ENCODE measurements at regions not wholly inside any gene's neighbourhood (a gene's known extent, or its start where the extent isn't known, plus 50 kb on each side); places are given as distances from the start of the nearest gene placed in this dataset.
A peak's percentile ranks its signal among the peaks of the same experiment; 100 is the strongest.

DNA sequence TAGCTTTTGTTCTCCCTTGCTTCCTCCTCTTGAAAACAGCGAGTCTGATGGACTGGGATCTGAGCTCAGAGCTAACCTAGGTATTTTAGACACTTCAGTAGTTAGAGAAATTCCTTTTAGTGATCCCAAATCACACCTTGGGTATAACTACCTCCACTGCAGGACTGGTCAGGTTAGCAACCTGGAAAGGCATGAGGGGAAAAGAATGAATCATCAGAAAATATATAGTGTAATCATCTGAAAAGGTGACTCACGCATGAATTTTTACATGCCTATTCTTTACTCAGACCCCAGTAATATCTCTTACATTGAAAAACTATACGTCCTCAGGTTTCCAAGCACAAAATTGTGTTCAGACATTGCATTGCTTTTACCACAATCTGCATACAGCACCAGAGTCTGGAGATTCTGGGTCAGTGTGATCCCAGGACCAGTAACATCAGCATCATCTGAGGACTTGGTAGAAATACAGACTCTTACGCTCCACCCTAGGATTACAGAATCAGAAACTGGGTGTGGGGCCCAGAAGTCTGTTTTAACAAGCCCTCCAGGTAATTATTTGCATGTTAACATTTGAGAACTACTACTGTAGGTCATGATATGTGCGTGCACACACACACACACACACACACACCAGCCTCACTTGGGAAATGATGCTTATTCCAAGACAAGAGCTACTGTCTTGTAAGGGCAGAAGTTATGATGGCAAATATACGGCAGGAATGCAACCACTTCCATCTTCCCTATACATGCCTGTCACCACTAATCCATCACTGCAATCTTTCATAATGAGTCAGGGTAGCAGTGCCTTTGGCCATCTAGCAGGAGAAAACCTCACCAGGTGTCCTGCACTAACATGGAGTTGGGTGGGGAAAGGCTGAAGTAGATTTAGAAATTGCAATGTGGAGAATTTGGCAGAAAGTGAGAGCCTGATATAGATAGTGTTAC, 271.6 kb upstream of the MAP3K1 start:
- ATAC-seq, result no peak

DNA sequence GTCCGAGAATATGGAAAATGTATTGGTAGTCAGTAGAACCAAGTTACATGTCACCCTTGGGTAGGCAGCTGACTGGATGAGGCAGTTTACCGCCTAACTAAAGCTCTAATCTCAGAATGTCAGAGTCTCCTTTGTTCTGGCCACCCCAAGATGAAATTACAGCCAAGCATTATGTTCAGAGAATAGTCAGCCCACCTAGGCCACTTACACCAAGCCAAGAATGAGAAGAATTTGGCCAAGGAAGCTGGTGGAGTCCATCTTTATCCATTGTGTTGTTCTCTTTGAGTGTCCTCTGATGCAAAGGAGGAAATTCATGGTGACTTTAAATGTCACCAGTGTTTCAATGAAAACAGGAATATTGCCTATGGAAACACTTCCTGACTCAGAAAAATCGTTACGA, 275.1 kb upstream of the MAP3K1 start:
- no peak for ATAC-seq

DNA sequence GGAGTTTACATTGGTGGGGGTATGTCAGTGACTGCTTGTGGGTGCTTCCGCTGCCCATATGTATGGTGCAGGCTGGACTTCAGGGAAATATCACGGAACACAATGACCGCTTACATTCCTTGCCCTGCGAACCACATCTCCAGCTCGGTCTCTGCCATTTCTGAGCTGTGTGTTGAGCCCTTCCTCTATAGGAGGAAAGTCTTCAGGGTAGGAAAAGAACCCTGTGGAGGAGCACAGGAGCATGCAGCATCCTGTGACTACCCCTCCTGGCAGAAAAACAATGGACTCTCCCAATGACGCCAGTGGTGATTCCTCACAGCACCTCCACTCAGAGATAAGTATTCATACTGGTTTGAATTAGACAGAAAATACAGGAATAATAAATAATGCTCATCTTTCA, 276.8 kb upstream of the MAP3K1 start:
- no peak for ATAC-seq

DNA sequence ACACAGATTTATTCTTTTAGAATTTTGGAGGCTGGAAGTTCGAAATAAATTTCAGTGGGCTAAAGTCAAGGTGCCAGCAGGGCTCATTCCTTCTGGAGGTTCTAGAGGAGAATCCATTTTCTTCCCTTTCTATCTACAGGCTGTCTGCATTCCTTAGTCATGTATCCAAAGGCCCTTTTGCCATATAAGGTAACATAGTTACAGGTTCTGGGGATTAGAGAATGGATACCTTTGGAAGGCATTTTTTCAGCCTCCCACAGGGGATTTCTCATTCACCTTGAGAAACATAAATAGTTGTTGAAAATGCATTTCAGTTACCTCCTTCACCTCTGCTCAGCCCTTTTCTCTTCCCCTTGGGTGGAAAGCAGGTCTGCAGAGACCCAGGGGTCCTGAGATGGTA, 280.0 kb upstream of the MAP3K1 start:
- ATAC-seq, result no peak

DNA sequence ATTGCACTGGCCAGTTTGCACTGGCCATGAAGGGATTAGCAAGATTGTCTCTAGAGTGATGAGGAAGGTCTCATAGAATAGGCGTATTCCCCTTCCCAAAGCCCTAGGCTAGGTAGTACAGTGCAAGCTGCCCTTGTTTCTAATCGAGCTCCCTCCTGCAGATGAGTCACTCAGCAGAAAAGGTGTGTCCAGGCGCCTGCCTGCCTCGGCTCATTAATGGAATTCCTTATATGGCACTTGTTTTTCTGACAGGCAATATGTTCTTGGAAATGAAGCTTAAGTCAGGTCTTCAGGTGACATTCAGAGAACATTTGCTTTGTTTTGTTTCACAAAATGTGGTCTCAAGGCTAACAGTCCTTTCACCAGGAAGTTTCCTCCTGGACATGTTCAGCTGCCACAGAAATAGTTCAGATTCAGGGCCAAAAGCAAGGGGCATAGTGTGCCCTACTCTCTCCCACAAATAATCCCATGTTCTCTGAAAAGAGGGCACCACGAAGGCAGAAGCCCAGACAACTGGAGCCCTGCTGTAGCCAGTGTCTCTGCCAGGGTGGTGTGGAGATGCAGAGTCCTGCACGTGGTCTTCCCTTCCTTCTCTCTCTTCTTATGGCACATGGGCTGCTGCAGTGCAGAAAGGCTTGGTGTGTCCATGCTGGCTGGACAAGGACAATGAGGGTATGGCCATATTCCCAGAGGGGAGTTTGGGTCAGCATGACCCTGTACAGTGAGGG, 281.1 kb upstream of the MAP3K1 start:
- peak; percentile 53 to 64 for ATAC-seq

DNA sequence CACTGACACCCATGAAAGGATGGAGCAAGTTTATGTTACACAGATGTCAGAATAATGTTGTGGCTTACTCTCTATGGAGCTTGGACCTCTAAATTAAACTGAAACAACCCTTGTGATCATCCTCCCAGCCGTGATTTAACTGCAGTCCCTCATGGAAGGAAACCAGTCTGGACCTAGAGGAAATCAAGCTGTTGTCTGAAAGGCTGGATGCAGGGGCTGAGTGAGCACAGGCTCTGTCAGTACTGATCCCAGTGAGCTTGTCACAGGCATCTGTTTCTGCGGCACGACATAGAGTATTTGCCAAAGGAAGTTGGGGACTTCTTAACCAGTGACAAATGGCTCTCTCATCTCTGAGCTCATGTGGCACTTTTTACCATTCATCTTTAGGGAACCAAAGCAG, 282.9 kb upstream of the MAP3K1 start:
- ATAC-seq, result no peak

DNA sequence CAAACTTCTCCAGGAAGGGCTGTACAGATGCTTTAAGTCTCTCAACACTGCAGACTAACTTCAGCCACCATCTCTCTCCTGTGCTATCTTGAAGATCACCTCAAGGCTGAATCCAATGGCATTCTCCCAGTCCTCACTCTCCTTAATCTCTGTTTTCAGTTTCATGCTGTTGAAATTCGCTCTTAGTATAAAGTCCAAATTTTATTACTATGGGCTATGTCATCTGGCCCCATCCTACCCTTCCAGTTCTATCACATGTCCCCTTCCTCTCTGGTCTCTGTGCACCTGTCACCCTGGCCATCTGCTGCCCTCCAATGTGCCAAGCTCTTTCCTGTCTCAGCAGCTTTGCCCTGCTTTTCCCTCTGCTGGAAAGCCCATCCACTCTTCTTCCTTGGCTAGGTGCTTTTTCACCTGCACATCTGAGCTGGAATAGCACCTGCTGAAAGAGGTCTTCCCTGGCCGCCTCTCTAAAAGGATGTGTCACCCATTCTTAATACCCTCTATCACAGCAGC, 284.7 kb upstream of the MAP3K1 start:
- ATAC-seq, result no peak

DNA sequence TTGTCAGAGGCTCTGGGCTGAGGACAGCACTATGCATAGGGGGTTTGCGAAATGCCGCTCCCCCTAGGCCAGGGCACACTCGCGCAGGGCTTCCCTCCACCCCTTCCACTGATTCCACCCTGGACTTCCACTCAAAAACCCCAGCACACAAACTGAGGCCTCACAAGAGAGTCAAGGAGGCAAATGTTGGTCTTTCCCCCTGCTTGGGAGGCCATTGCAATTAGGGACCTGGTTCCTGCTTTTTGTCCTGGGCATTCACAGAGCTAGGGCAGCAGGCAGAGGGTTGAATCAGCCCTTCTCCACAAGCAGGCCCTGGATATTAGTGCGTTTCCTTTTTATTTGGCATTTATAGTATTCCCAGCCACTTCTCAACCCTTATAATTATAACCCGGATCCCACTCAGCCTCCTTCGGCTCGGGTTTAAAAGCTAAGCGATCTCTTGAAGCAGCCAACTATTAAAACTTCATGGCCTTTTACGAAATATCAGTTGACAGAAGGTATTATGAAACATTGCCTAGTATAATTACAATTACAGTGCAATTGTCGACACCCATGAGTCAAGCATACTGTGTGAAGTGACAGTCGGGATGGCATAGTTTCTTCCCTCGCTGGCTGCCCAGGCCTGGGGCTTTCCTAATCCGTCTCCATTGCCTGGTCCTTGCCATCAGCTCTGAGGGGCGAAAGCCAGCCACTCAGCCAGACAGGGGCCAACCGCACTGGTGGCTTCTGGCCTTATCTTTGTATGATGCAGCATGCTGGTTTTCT, 285.5 kb upstream of the MAP3K1 start:
- no peak for ATAC-seq

DNA sequence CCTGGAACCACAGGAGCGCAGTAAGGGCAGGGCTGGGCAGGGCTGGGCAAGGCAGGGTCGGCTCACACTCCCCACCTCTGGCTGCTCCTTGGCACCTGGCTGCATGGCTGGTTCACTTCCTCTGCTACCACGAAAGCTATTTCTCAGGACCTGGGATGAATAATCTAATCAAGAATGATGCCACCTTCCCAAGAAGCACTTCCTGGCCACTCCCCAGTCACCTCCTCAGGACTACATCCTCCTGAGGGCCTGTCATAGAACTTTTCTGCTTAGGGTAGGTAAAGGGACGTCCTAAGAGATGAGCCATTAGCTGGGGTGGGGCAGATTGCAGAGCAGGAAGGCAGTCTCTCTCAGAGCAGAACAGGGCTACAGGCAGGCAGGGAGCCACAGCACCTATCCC, 288.2 kb upstream of the MAP3K1 start:
- ATAC-seq, result no peak

DNA sequence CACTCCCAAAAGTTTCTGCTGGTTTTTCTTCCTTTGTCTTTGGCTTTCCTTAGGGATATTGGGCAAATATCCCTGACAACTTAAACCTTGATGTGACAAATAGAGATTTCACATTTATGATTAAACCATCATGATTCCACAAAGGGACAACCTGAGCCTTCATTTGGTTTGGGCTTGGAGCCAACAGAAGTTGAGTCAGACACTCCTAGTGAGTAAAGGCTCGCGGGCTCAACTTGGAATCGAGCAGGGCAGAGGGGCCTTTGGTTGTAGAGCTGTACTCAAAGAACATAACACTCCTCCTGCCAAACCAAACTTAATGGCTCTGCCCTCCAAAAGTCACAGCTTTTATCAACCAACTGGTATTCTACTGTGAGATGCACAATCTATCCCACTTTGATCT, 290.2 kb upstream of the MAP3K1 start:
- ATAC-seq, result no peak

DNA sequence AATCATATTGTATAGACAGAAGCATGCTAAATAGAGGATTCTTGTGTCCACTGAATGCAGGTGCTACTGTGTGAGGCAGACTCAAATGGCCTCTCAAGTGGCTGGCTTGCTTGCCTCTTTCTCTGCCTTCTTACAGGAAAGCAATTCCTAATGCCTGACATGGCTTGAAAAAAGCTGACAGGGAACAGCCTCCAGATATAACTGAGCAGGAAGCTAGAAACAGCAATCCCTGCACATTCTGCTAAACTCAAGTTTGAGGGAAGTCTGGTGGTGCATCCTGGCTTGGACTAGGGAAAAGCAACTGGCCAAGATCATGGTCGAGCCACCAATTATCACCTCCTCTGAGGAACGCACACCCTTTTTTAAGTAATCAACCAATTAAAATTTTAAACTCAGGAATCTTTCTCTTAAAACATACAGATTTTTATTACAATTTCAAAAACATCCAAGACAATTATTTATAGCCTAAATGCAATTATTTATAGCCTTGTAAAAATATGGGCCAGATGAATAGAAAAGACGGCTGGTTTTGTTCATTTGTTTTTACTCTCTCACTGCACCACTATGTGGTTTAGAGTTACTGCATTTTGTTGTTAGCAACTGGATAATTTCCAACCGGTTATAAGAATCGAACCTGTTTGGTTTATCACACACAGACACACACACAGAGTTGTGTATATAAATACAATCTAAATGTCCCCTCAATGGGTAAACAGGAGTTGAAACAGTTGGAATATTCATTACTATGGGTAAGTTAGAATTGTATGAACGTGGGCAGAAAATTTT, 290.9 kb upstream of the ANKRD55 start:
- ATAC-seq, result no peak

DNA sequence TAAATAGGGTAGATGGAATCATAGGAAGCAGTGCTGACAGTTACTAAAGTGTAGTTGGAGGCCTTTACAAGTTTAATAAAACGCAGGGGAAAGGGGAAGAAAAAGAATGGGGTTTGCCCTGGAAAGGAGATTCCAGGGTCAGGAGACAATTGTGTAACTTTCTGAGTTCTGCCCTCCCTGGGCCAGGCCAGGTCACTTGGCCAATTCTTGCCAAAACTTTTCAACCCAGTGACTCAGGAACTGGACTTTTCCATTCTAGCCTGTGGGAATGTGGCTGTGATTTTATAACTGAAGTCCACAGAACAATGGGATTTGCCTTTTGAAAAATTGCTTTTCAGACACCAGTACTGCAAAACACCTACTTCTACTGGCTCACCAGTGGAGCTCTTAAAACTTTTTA, 289.8 kb upstream of the ANKRD55 start:
- no peak for ATAC-seq

DNA sequence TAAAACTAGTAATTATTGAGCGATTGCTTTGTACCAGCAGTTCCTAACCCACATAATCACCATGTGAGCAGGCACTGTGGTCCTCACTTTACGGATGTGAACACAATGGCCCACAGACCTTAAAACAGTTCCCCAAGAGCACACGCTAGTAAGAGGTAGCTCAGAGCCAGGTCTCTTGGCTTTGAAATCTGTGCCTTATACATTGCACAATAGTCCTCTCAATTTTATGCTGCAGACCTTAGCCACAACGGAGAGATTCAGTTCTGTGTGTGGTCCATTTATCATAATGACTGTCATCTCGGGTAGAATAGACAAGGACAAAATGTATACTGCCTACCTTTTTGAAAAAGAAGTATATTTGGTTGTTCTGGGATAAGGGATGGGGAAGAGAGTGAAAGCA, 289.0 kb upstream of the ANKRD55 start:
- ATAC-seq, result no peak

DNA sequence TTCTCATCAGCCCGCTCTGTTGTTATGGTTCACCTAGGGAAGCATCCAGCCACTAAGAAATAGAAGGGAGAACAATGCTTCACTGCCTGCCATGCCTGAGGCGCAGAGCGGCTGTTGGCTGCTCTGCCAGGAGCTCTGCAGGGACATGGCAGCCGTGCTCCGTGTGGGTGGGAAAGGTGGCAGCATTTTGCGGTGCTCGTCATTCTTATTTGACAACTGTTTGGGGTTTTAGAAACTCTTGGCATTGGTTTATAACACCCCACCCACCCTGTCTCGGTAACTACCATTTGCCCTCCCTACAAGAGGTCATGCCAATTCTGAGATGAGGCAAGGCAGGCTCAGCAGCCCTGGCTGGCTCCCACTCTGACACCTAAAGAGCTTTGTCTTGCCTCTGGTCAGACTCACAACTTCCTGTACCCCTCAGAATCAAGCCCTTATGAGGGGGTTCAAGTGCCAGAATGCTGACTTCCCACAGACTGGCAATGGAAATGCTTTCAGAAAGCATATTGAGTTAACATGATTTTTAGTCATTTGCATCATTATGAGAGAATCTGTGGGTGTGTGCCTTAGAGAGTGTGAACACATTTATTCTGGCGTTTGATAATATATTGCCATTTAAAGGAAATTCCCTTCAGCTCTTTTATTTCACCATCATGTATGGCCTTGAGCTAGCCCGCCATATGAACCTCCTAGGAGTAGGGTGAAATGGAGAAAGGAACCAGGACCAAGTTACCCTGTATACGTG, 288.0 kb upstream of the ANKRD55 start:
- no peak for ATAC-seq

DNA sequence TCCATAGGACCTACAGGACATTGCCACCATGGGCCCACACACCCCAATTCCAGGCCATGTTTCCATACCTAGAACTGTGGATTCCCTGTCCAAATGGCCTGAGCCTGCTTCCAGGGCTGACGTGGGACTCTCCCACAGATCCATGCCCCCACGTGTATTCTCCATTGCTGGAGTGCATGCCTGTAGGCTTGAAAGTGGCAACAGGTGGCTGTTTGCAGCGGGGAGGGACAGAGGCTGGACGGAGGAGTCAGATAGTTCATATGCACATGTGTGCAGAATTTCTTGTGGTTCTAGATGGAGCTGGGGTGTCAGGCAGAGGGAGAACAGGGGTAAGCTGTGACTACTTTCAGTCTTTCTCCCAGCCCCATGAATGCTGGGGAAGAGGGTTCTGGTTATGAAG, 285.7 kb upstream of the ANKRD55 start:
- ATAC-seq, result no peak

DNA sequence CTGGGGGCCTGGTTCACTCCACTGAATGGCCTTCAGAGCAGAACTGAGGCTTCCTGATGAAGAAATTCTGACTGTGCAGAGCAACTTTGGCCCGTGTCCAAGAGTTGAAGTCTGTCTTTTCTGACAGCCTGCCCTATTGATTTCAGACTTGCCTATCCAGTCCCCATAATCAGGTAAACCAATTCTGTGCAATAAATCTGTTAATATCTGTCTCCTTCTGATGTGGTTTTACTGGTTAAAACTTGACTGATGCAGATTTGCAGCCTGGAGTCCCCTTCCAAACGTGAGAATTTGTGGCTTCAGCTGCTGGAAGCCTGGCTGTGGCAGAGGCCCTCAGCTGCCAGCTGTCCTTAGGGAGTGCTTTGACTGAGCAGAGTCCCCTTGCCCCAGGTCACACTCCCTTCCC, 283.9 kb upstream of the ANKRD55 start:
- ATAC-seq, result no peak

DNA sequence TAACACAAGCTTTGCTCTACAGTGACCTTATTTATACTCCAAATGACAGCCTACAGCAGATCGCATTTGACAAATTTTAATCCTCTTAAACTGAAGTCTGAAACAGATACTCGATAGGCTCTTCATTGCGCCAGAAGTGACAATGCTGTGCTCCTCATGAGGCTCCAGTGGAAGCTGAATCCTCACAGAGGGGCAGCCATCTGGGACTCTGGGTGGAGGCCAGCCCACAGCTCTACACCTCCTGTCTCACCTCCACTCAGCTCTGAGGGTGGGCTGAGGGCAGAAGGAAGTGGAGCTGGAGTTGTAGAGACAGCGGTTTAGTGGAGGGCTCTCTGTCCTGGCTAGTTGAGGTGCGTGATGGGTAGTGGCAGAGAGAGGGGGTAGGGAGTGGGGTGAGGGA, 283.3 kb upstream of the ANKRD55 start:
- no peak for ATAC-seq

DNA sequence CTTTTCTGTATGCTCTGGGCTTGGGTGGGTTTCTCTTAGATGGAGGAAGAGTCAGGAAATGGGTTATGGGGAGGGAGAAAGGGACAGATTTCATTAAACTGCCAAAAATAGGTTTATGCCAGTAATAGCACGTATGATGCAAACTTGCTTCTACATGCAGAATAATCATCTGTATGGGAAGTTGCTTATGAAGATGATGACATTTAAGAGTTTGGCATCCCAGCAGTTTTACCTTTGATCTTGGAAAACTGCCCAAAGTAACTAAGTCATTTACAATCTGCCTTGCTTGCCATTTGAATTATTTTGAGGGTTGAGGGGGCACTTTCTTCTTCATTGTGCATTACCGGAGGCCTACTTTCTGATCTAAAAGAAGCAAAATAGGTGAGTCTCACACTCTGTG, 282.9 kb upstream of the ANKRD55 start:
- ATAC-seq, result no peak

DNA sequence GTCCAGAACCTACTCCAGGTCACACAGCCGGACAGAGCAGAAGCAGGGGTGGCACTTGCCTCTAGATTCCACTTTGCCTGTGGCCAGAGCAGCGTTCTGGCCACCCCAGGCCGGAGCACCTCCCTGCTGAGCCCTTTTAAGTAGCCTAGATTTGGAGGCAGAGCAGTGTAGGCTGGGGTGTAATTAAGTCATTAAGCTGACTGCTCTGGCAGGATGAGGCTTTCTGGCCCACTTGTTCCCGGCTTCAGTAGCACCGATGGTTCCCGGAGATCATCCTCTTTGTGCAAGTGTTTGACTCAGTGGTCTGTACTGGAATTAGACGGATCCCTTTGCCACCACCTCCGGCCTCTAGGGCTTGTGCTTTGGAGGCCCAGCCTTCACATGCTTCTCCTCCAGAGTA, 281.9 kb upstream of the ANKRD55 start:
- ATAC-seq, result no peak

DNA sequence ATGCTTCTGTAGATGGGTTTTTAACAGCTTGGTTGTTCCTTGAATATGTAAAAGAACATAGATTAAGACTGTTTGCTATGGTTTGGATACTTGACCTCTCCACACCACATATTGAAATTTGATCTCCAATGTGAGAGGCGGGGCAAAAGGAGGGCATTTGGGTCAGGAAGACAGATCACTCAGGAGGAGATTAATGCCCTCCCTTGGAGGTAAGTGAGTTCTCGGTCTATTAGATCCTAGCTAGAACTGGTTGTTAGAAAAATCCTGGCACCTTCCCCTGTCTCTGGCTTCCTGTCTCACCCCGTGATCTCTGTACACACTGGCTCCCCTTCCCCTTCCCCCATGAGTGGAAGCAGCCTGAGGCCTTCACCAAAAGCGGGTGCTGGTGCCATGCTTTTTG, 281.1 kb upstream of the ANKRD55 start:
- ATAC-seq, result no peak

DNA sequence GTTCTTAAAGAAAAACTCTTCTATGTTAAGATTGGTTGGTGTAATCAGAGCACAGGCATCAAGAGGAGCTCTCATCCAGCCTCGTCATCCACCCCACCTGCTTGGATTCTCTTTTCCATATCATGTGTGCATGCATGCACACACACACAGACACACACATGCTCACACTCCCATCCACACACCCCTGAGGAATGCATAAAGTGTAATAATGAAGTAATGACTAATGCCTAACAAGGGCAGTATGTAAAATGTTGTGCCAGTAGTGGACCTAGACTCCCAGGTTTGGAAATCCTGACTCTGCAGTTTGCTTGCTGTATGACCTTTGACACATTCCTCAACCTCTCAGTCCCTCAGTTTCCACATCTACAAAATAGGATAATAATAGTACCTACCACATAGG, 280.0 kb upstream of the ANKRD55 start:
- no peak for ATAC-seq

All from activated CD4-positive, CD25-positive, alpha-beta regulatory T cell treated with anti-CD3 and anti-CD28 coated beads, Interleukin-2, amount 50 U/mL, for 24 hours (primary cell).